Lower lobe of right lung (tissue), 2 donors: ENCODE measurements at regions not wholly inside any gene's neighbourhood (a gene's known extent, or its start where the extent isn't known, plus 50 kb on each side); places are given as distances from the start of the nearest gene placed in this dataset.

Source experiments
- ATAC-seq, 2 donors: fragments of 200-7000 bp; cut with Tn5 transposase; one replicate each; pipeline ENCODE4 v1.9.1; 2020 to 2022; ENCODE audit warnings: mild to moderate bottlenecking in 2 of 2, moderate library complexity in 2 of 2
- DNase-seq: peaks from one replicate; pipeline ENCODE4 v3.0.0-alpha.2; 2020
- H3K27ac ChIP-seq: fragments of 200-600 bp; one replicate; pipeline ENCODE4 v1.8.0; 2022
- H3K27me3 ChIP-seq: fragments of 200-600 bp; one replicate; pipeline ENCODE4 v1.8.0; 2022; ENCODE audit warnings: low read depth
- H3K36me3 ChIP-seq: fragments of 200-600 bp; one replicate; pipeline ENCODE4 v1.8.0; 2022; ENCODE audit warnings: mild to moderate bottlenecking
- H3K4me1 ChIP-seq: fragments of 200-600 bp; one replicate; pipeline ENCODE4 v1.8.0; 2022
- H3K4me3 ChIP-seq: fragments of 200-600 bp; one replicate; pipeline ENCODE4 v1.8.0; 2022; ENCODE audit warnings: mild to moderate bottlenecking
- H3K9me3 ChIP-seq: fragments of 200-600 bp; one replicate; pipeline ENCODE4 v1.8.0; 2022
- CTCF ChIP-seq: fragments of 200-600 bp; IDR thresholded peaks from one replicate; pipeline ENCODE4 v1.8.0; 2022; ENCODE audit warnings: antibody characterized with exemption, mild to moderate bottlenecking
- intact Hi-C: fragments of 100-400 bp; cut with DNase I; formaldehyde crosslinking; loops from one replicate; pipeline ENCODE4 v1.11.0; 2022
- donor health status: DM: no; HTN: yes; CAD: no; lungs with severe emphysema.

GRCh38 chr16:66161942-66162341 is 204.5 kb upstream of the CDH5 start:
- H3K36me3 ChIP-seq, result no peaks in the 10 kb centered on the region
- H3K4me1 ChIP-seq, result no peaks in the 10 kb centered on the region
- DNase-seq (no peak), ATAC-seq (no peak)
- intact Hi-C loops, result no loop called here
- no peak overlapping the region for H3K27ac ChIP-seq
- H3K9me3 ChIP-seq, result no peaks in the 10 kb centered on the region
- no peak for TF ChIP-seq CTCF
- no peak overlapping the region for H3K4me3 ChIP-seq
- H3K27me3 ChIP-seq, result no peaks in the 10 kb centered on the region

- Histone ChIP-seq H3K9me3 (no peaks in the 10 kb centered on the region), H3K27ac (no peak overlapping the region), H3K4me3 (no peak overlapping the region), H3K36me3 (no peaks in the 10 kb centered on the region), H3K4me1 (no peaks in the 10 kb centered on the region), H3K27me3 (no peaks in the 10 kb centered on the region)
- DNase-seq, result no peak
- TF ChIP-seq CTCF, result no peak
- ATAC-seq, result no peak
- intact Hi-C loops, result no loop called here
Observed at GRCh38 chr16:66161269-66161668, 205.2 kb upstream of the CDH5 start.

DNA sequence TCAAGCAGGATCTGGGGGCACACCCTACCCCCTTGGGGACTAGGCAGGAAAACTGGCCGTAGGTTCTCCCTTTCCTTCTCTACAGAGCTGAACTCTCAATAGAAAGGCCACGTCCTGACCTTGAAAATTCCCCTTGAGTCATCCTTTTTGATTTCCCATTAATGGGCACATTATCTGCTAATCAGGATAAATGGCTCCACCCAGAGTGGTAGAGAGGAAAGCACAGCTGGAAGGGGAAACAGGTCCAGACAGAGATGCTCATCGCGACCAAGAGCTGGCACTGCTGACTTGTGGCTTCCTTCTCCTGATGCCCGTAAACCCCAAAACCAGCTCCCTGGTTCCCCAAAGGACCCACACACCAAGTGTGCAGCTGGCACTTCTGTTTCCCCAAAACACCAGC is 206.5 kb upstream of the CDH5 start:
- Histone ChIP-seq H3K4me1 (no peaks in the 10 kb centered on the region), H3K27me3 (no peaks in the 10 kb centered on the region), H3K4me3 (no peak overlapping the region), H3K36me3 (no peaks in the 10 kb centered on the region), H3K9me3 (no peaks in the 10 kb centered on the region), H3K27ac (no peak overlapping the region)
- ATAC-seq, result no peak
- DNase-seq, result no peak
- intact Hi-C loops, result no loop called here
- no peak for TF ChIP-seq CTCF

GRCh38 chr16:66156538-66156937 is 210.0 kb upstream of the CDH5 start:
- Histone ChIP-seq H3K27ac (no peak overlapping the region), H3K36me3 (no peaks in the 10 kb centered on the region), H3K9me3 (no peaks in the 10 kb centered on the region), H3K4me1 (peaks cover 8% of the 10 kb centered on the region), H3K4me3 (no peak overlapping the region), H3K27me3 (no peaks in the 10 kb centered on the region)
- ATAC-seq, result no peak
- TF ChIP-seq CTCF, result no peak
- DNase-seq, result no peak
- intact Hi-C loops, result no loop called here

- Histone ChIP-seq H3K4me1 (peaks cover 14% of the 10 kb centered on the region), H3K27ac (no peak overlapping the region), H3K36me3 (no peaks in the 10 kb centered on the region), H3K9me3 (no peaks in the 10 kb centered on the region), H3K27me3 (no peaks in the 10 kb centered on the region), H3K4me3 (no peak overlapping the region)
- ATAC-seq (no peak), DNase-seq (no peak)
- intact Hi-C loops, result no loop called here
- no peak for TF ChIP-seq CTCF
Observed at GRCh38 chr16:66155933-66156332, 210.6 kb upstream of the CDH5 start.

DNA sequence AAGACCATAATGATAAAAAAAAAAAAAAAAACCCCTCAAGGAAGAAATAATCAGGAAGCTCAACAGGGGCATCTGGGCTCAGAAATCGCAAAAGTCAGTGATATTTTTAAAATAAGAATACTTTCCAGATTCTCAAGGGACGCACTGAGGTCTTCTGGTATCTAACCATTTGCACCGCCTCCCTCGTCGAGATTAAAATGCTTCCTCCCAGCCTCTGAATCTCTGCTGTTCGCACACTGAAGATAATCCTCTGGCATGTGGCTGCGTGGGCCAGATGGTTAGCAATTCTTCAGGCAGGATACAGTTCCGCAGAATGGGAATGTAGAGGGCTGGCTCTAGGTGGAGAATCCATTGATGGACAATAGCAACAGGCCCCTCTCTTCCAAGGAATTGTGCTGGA is 211.7 kb upstream of the CDH5 start:
- no peak for TF ChIP-seq CTCF

More for the DNA sequence above, 211.7 kb upstream of the CDH5 start:
- Histone ChIP-seq H3K36me3 (no peaks in the 10 kb centered on the region), H3K27me3 (no peaks in the 10 kb centered on the region), H3K9me3 (no peaks in the 10 kb centered on the region), H3K27ac (no peak overlapping the region), H3K4me1 (peaks cover 18% of the 10 kb centered on the region), H3K4me3 (no peak overlapping the region)
- DNase-seq (no peak), ATAC-seq (no peak)
- intact Hi-C loops, result no loop called here
